BJ (cell line): ENCODE measurements at regions not wholly inside any gene's neighbourhood (a gene's known extent, or its start where the extent isn't known, plus 50 kb on each side); places are given as distances from the start of the nearest gene placed in this dataset.

Source experiments
- CTCF ChIA-PET: fragments of 350-600 bp; formaldehyde crosslinking; extraction: SDS; loops from one replicate; lab custom pipeline; 2021; ENCODE audit warnings: antibody characterized with exemption, inconsistent platforms; lab: Yijun Ruan, JAX
- POLR2A ChIA-PET: fragments of 300-600 bp; sonication (Branson Sonifier 250); formaldehyde crosslinking; extraction: SDS; loops from one replicate; lab custom pipeline; 2021; ENCODE audit warnings: antibody characterized with exemption; lab: Charles Lee
- DNase-seq: peaks from one replicate; pipeline ENCODE4 v3.0.0-alpha.2; 2011; ENCODE audit warnings: low read depth
- H3K27me3 ChIP-seq: 2 replicates; pipeline ENCODE4 v1.6.0; 2011; ENCODE audit warnings: low read length; ENCODE audit not compliant: control insufficient read depth, insufficient read depth
- H3K36me3 ChIP-seq: 2 replicates; pipeline ENCODE4 v1.5.1; 2011; ENCODE audit warnings: low read length; ENCODE audit not compliant: control insufficient read depth, insufficient read depth
- H3K4me3 ChIP-seq: 2 replicates; pipeline ENCODE4 v1.5.1; 2011; ENCODE audit warnings: low read depth, mild to moderate bottlenecking, control low read depth, low read length
- CTCF ChIP-seq: IDR thresholded peaks from 2 replicates; pipeline ENCODE4 v1.5.1; 2011; ENCODE audit warnings: low read depth, mild to moderate bottlenecking, control low read depth, inconsistent platforms, low read length, moderate library complexity; ENCODE audit not compliant: insufficient read depth

- Histone ChIP-seq H3K36me3 (no peaks in the 10 kb centered on the region), H3K27me3 (no peaks in the 10 kb centered on the region), H3K4me3 (no peak overlapping the region)
- ChIA-PET CTCF (no interaction called here), POLR2A (no interaction called here)
- TF ChIP-seq CTCF: no peak
- no peak for DNase-seq
Observed at GRCh38 chr4:136302566-136302965, 1229.7 kb downstream of the PCDH18 start.

- Histone ChIP-seq H3K36me3 (no peaks in the 10 kb centered on the region), H3K4me3 (no peak overlapping the region), H3K27me3 (no peaks in the 10 kb centered on the region)
- DNase-seq: no peak
- CTCF ChIA-PET: no interaction called here
- no peak for TF ChIP-seq CTCF
- POLR2A ChIA-PET: no interaction called here
Observed at GRCh38 chr4:136301749-136302495, 1230.4 kb downstream of the PCDH18 start.

- no peak overlapping the region for H3K4me3 ChIP-seq
- ChIA-PET POLR2A (no interaction called here), CTCF (no interaction called here)
- H3K27me3 ChIP-seq: no peaks in the 10 kb centered on the region
- no peak for TF ChIP-seq CTCF
- no peak for DNase-seq
- H3K36me3 ChIP-seq: no peaks in the 10 kb centered on the region
Observed at GRCh38 chr4:136283977-136284376, 1248.3 kb downstream of the PCDH18 start.

- Histone ChIP-seq H3K4me3 (no peak overlapping the region), H3K36me3 (no peaks in the 10 kb centered on the region), H3K27me3 (no peaks in the 10 kb centered on the region)
- no peak for TF ChIP-seq CTCF
- ChIA-PET CTCF (no interaction called here), POLR2A (no interaction called here)
- no peak for DNase-seq
Observed at GRCh38 chr4:136281889-136282288, 1250.4 kb downstream of the PCDH18 start.

- no peaks in the 10 kb centered on the region for H3K27me3 ChIP-seq
- ChIA-PET CTCF (no interaction called here), POLR2A (no interaction called here)
- TF ChIP-seq CTCF: no peak
- H3K36me3 ChIP-seq: no peaks in the 10 kb centered on the region
- H3K4me3 ChIP-seq: no peak overlapping the region
- DNase-seq: no peak
Observed at GRCh38 chr4:136281307-136281706, 1251.0 kb downstream of the PCDH18 start.
